Keratinocyte (primary cell): ENCODE measurements at regions not wholly inside any gene's neighbourhood (a gene's known extent, or its start where the extent isn't known, plus 50 kb on each side); places are given as distances from the start of the nearest gene placed in this dataset.
"Not testable (repeated sequence)": the region's sequence is repeated elsewhere in the genome, so short reads cannot be mapped to it uniquely, and the experiment has no call there.

Experiments
- EZH2 ChIP-seq: IDR thresholded peaks from one replicate; pipeline ENCODE4 v1.6.1; 2012; ENCODE audit warnings: inconsistent platforms, mild to moderate bottlenecking, low read length, moderate library complexity
- TF ChIP-seq, protein P1 (sequence below), 3 experiments: IDR thresholded peaks in 1 of 3; conservative IDR thresholded peaks in 1 of 3; optimal IDR thresholded peaks in 1 of 3; 2 replicates in 2 of 3; 3 replicates in 1 of 3; pipeline versions ENCODE3 to v1.5.1; 2011; ENCODE audit warnings: low read length in 3 of 3, mild to moderate bottlenecking in 3 of 3, moderate library complexity in 2 of 3, control low read depth in 1 of 3, inconsistent platforms in 1 of 3; ENCODE audit not compliant: insufficient read depth in 2 of 3; ENCODE audit errors: extremely low read depth in 1 of 3

DNA sequence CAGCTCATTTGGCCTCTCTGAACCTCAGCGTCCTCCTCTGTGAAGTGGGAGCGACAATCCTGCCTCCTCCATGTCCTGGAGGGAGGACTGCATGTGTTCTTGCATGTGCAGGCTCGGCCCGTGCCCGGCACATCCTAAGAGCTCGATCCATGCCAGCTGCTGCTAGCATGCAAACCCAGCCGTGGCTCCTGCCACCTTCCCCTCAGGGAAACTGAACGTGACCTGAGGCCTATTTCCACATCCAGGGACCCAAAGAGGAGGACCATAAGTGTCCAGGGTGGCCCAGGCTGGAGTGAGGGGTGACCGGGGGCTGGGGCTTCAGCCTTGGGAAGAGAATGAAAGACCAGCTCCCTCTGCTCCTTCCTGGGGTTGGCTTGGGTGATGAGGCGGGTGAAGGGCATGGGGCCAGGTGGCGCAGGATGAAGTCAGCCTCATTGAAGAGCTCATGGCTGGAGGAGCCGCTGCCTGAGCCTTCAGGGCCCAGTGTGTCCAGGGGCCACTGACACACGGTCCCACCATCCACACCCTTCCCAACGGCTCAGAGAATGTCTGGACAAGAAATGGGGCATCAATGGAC is 115.7 kb upstream of the AKAP13 start:
- not testable (repeated sequence) for TF ChIP-seq EZH2
- TF ChIP-seq, protein P1, sequence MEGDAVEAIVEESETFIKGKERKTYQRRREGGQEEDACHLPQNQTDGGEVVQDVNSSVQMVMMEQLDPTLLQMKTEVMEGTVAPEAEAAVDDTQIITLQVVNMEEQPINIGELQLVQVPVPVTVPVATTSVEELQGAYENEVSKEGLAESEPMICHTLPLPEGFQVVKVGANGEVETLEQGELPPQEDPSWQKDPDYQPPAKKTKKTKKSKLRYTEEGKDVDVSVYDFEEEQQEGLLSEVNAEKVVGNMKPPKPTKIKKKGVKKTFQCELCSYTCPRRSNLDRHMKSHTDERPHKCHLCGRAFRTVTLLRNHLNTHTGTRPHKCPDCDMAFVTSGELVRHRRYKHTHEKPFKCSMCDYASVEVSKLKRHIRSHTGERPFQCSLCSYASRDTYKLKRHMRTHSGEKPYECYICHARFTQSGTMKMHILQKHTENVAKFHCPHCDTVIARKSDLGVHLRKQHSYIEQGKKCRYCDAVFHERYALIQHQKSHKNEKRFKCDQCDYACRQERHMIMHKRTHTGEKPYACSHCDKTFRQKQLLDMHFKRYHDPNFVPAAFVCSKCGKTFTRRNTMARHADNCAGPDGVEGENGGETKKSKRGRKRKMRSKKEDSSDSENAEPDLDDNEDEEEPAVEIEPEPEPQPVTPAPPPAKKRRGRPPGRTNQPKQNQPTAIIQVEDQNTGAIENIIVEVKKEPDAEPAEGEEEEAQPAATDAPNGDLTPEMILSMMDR (optimal IDR thresholded peaks at IDR 0.05 in 1 of 3, IDR thresholded peaks at IDR 0.05 in 1 of 3, conservative IDR thresholded peaks at IDR 0.05 in 1 of 3; ENCODE audit: extremely low read depth in 1 of 3, insufficient read depth in 2 of 3, low read length in 3 of 3): not testable (repeated sequence)
